H9 (cell line): ENCODE measurements at regions not wholly inside any gene's neighbourhood (a gene's known extent, or its start where the extent isn't known, plus 50 kb on each side); places are given as distances from the start of the nearest gene placed in this dataset.

ENCODE experiments used
- DNase-seq: peaks from one replicate; pipeline ENCODE4 v3.0.0-alpha.2; 2017
- H2AFZ ChIP-seq: one replicate; pipeline ENCODE4 v1.6.1; 2013; ENCODE audit warnings: mild to moderate bottlenecking, low read length, control low read depth, moderate library complexity
- H2AK5ac ChIP-seq: 2 replicates; pipeline ENCODE4 v1.6.1; 2013; ENCODE audit warnings: low read length, control low read depth, mixed read lengths; ENCODE audit not compliant: insufficient read length
- H2BK120ac ChIP-seq: one replicate; pipeline ENCODE4 v1.6.1; 2013; ENCODE audit warnings: low read depth, mild to moderate bottlenecking, low read length, control low read depth, inconsistent platforms; ENCODE audit not compliant: poor library complexity, severe bottlenecking
- H2BK12ac ChIP-seq: 2 replicates; pipeline ENCODE4 v1.6.1; 2013; ENCODE audit warnings: low read length, control low read depth, mixed read lengths, low read depth; ENCODE audit not compliant: insufficient read length
- H2BK15ac ChIP-seq: 2 replicates; pipeline ENCODE4 v1.6.1; 2013; ENCODE audit warnings: low read depth, low read length, control low read depth
- H2BK20ac ChIP-seq: one replicate; pipeline ENCODE4 v1.6.1; 2013; ENCODE audit warnings: low read depth, mild to moderate bottlenecking, low read length, control low read depth, inconsistent platforms; ENCODE audit not compliant: poor library complexity, severe bottlenecking
- H2BK5ac ChIP-seq: 2 replicates; pipeline ENCODE4 v1.6.1; 2013; ENCODE audit warnings: low read length, control low read depth, mixed read lengths; ENCODE audit not compliant: insufficient read length
- H3K14ac ChIP-seq: 2 replicates; pipeline ENCODE4 v1.6.1; 2013; ENCODE audit warnings: low read length, control low read depth; ENCODE audit not compliant: insufficient read depth
- H3K18ac ChIP-seq: 2 replicates; pipeline ENCODE4 v1.6.1; 2013; ENCODE audit warnings: low read depth, mild to moderate bottlenecking, mixed read lengths, low read length, control low read depth; ENCODE audit not compliant: insufficient read length
- H3K23ac ChIP-seq: 2 replicates; pipeline ENCODE4 v1.6.1; 2013; ENCODE audit warnings: low read length, control low read depth, mixed read lengths, low read depth; ENCODE audit not compliant: insufficient read length
- H3K23me2 ChIP-seq: 2 replicates; pipeline ENCODE4 v1.6.1; 2013; ENCODE audit warnings: low read depth, mild to moderate bottlenecking, mixed read lengths, low read length, control low read depth; ENCODE audit not compliant: insufficient read length, poor library complexity, severe bottlenecking
- H3K27ac ChIP-seq: 2 replicates; pipeline ENCODE4 v1.5.1; 2013; ENCODE audit warnings: low read length, control low read depth, mixed read lengths, low read depth; ENCODE audit not compliant: insufficient read length
- H3K27me3 ChIP-seq: 2 replicates; pipeline ENCODE4 v1.6.1; 2013; ENCODE audit warnings: low read length, control low read depth, inconsistent platforms; ENCODE audit not compliant: insufficient read depth
- H3K4ac ChIP-seq: 2 replicates; pipeline ENCODE4 v1.6.1; 2013; ENCODE audit warnings: low read depth, mild to moderate bottlenecking, control low read depth, inconsistent platforms, low read length, moderate library complexity
- H3K4me1 ChIP-seq: 2 replicates; pipeline ENCODE4 v1.6.1; 2013; ENCODE audit warnings: low read length, control low read depth, inconsistent platforms; ENCODE audit not compliant: insufficient read depth
- H3K4me2 ChIP-seq: 2 replicates; pipeline ENCODE4 v1.6.1; 2013; ENCODE audit warnings: low read length, control low read depth, mixed read lengths; ENCODE audit not compliant: insufficient read length, insufficient read depth
- H3K56ac ChIP-seq: 2 replicates; pipeline ENCODE4 v1.6.1; 2013; ENCODE audit warnings: low read depth, mild to moderate bottlenecking, mixed read lengths, low read length, control low read depth; ENCODE audit not compliant: insufficient read length
- H3K79me1 ChIP-seq: 2 replicates; pipeline ENCODE4 v1.6.1; 2013; ENCODE audit warnings: low read depth, mild to moderate bottlenecking, moderate library complexity, low read length, control low read depth, inconsistent platforms; ENCODE audit not compliant: insufficient read depth, poor library complexity, severe bottlenecking
- H3K79me2 ChIP-seq: 2 replicates; pipeline ENCODE4 v1.6.1; 2013; ENCODE audit warnings: low read length, control low read depth, inconsistent platforms; ENCODE audit not compliant: insufficient read depth
- H3K9ac ChIP-seq: 2 replicates; pipeline ENCODE4 v1.6.1; 2013; ENCODE audit warnings: low read length, control low read depth, mixed read lengths; ENCODE audit not compliant: insufficient read length; ENCODE audit errors: extremely low read depth
- H3K9me3 ChIP-seq: one replicate; pipeline ENCODE4 v1.6.1; 2013; ENCODE audit warnings: low read depth, low read length, inconsistent platforms; ENCODE audit not compliant: control insufficient read depth
- H3T11ph ChIP-seq: one replicate; pipeline ENCODE4 v1.6.1; 2013; ENCODE audit warnings: mild to moderate bottlenecking, low read length, control low read depth, inconsistent platforms
- H4K20me1 ChIP-seq: one replicate; pipeline ENCODE4 v1.6.1; 2013; ENCODE audit not compliant: control insufficient read depth, insufficient read length, insufficient read depth
- H4K5ac ChIP-seq: 2 replicates; pipeline ENCODE4 v1.6.1; 2013; ENCODE audit warnings: low read depth, mild to moderate bottlenecking, mixed read lengths, low read length, control low read depth; ENCODE audit not compliant: insufficient read length
- H4K8ac ChIP-seq: replicated peaks from 2 replicates; pipeline ENCODE4 v1.6.1; 2013; ENCODE audit warnings: low read length, control low read depth, mixed read lengths, low read depth; ENCODE audit not compliant: insufficient read length
- H4K91ac ChIP-seq: 2 replicates; pipeline ENCODE4 v1.6.1; 2013; ENCODE audit warnings: low read depth, mild to moderate bottlenecking, moderate library complexity, mixed read lengths, low read length, control low read depth; ENCODE audit not compliant: insufficient read length
- H3K27ac Mint-ChIP-seq, 3 experiments: 2 replicates in 2 of 3; 3 replicates in 1 of 3; pipeline ENCODE4 v1.8.0; 2020 to 2021; ENCODE audit warnings: mixed read lengths in 3 of 3, mild to moderate bottlenecking in 1 of 3, moderate library complexity in 1 of 3
- H3K27me3 Mint-ChIP-seq: 2 replicates; pipeline ENCODE4 v1.8.0; 2021; ENCODE audit warnings: low read depth, mild to moderate bottlenecking, moderate library complexity, mixed read lengths
- H3K36me3 Mint-ChIP-seq, 3 experiments: 2 replicates in 2 of 3; 3 replicates in 1 of 3; pipeline ENCODE4 v1.8.0; 2020 to 2021; ENCODE audit warnings: low read depth in 3 of 3, mixed read lengths in 3 of 3; ENCODE audit not compliant: insufficient read depth in 1 of 3
- H3K4me1 Mint-ChIP-seq, 2 experiments: 2 replicates each; pipeline ENCODE4 v1.8.0; 2020; ENCODE audit warnings: mixed read lengths in 2 of 2
- H3K4me3 Mint-ChIP-seq, 2 experiments: 2 replicates in 1 of 2; 3 replicates in 1 of 2; pipeline ENCODE4 v1.8.0; 2020 to 2021; ENCODE audit warnings: mild to moderate bottlenecking in 2 of 2, mixed read lengths in 2 of 2, moderate library complexity in 1 of 2
- H3K9me3 Mint-ChIP-seq, 2 experiments: 2 replicates in 1 of 2; 3 replicates in 1 of 2; pipeline ENCODE4 v1.8.0; 2020; ENCODE audit warnings: mild to moderate bottlenecking in 2 of 2, mixed read lengths in 2 of 2, moderate library complexity in 1 of 2
- CTCF ChIP-seq: fragments of 200-600 bp; sonication (generic); conservative IDR thresholded peaks from 3 replicates; pipeline ENCODE4 v1.8.0; 2021; ENCODE audit warnings: antibody characterized with exemption, mild to moderate bottlenecking
- WGBS: extraction: QIAGEN DNeasy Blood & Tissue Kit; methylation state at CpG from one replicate; pipeline ENCODE4 v1.1.7; 2013; ENCODE audit warnings: missing lambda C conversion rate, low lambda C conversion rate, mixed read lengths; ENCODE audit not compliant: insufficient read length; ENCODE audit errors: extremely low coverage; 5-methylcytosine and 5-hydroxymethylcytosine counted together

GRCh38 chr9:84519413-84519812 lies 150.1 kb upstream of the NTRK2 start:
- H4K8ac ChIP-seq = no peak overlapping the region
- no peaks in the 10 kb centered on the region for H3K4me1 ChIP-seq
- H3K56ac ChIP-seq = no peak overlapping the region
- H3K4me1 Mint-ChIP-seq = peaks cover 7 to 11% of the 10 kb centered on the region in 2 experiments; a peak in 3 of 4 replicates
- no peaks in the 10 kb centered on the region for H3K79me1 ChIP-seq
- H3K14ac ChIP-seq = no peak overlapping the region
- no peak overlapping the region for H2BK20ac ChIP-seq
- H4K20me1 ChIP-seq = no peaks in the 10 kb centered on the region
- H3K4me2 ChIP-seq = no peak overlapping the region
- no peak overlapping the region for H2BK15ac ChIP-seq
- H3K27ac Mint-ChIP-seq = no peak overlapping the region
- no peak overlapping the region for H3K9ac ChIP-seq
- H3K27me3 ChIP-seq = no peaks in the 10 kb centered on the region
- H3K4me3 Mint-ChIP-seq = no peak overlapping the region
- DNase-seq = no peak
- H4K5ac ChIP-seq = no peak overlapping the region
- H2AK5ac ChIP-seq = no peak overlapping the region
- peaks cover 20 to 26% of the 10 kb centered on the region in 2 experiments for H3K9me3 Mint-ChIP-seq
- H3K23me2 ChIP-seq = no peaks in the 10 kb centered on the region
- no peak overlapping the region for H3K27ac ChIP-seq
- H3K9me3 ChIP-seq = no peaks in the 10 kb centered on the region
- no peaks in the 10 kb centered on the region for H3K79me2 ChIP-seq
- H2BK5ac ChIP-seq = no peak overlapping the region
- no peak overlapping the region for H2AFZ ChIP-seq
- WGBS = no CpG with 5 or more reads among the region's 5 CpGs
- H3K36me3 Mint-ChIP-seq = peaks cover 9 to 25% (median 17%) of the 10 kb centered on the region in 3 experiments; a peak in 6 of 7 replicates
- H4K91ac ChIP-seq = no peak overlapping the region
- H3K18ac ChIP-seq = no peak overlapping the region
- no peak overlapping the region for H2BK120ac ChIP-seq
- H3T11ph ChIP-seq = no peak overlapping the region
- no peak overlapping the region for H3K4ac ChIP-seq
- no peak overlapping the region for H3K23ac ChIP-seq
- H3K27me3 Mint-ChIP-seq = peaks cover 4% of the 10 kb centered on the region; the same call in 1 of the 2 replicates
- H2BK12ac ChIP-seq = no peak overlapping the region
- no peak for TF ChIP-seq CTCF
